ENCODE measurements at regions not wholly inside any gene's neighbourhood (a gene's known extent, or its start where the extent isn't known, plus 50 kb on each side); places are given as distances from the start of the nearest gene placed in this dataset.

DNA sequence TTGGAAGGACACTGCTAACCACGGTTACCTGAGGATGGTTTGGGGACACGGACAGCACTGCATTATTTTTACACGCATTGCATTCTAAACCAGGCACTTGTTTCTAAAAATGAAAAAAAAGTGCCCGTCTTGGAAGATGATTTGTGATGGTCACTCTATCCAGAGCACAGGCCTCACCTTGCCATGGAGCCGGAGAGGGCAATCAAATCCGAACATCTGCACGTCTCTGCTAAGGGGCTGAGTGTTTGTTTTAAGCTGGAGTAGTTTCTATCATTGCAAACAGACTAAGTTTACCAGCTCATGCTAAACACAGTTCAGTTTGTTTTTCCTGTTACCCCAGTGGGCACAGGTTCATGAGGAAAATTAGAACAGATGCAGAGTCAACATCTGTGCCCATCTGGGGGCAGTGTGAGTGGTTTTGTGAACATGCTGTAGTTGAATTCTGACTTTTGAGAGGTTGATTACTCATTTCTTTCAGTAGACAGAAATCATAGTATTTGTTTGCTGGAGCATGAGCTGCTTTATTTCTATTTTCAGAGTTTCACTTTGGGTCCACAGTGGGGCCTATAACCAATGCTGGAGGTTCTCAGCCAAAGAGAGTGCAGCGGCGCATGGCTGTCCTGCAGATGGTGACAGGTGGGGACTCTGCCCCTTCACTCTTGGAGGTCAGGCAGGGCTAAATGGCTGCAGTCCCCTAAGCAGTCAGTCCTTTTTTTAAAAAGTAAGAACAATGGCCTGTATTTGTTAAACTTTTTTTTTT, 65.4 kb upstream of the ENPP6 start:
- no peak for DNase-seq (ENCODE audit: low read depth in 1 of 2, low spot score in 1 of 2)
- H3K27me3 ChIP-seq, result no peaks in the 10 kb centered on the region
- TF ChIP-seq, protein P1, sequence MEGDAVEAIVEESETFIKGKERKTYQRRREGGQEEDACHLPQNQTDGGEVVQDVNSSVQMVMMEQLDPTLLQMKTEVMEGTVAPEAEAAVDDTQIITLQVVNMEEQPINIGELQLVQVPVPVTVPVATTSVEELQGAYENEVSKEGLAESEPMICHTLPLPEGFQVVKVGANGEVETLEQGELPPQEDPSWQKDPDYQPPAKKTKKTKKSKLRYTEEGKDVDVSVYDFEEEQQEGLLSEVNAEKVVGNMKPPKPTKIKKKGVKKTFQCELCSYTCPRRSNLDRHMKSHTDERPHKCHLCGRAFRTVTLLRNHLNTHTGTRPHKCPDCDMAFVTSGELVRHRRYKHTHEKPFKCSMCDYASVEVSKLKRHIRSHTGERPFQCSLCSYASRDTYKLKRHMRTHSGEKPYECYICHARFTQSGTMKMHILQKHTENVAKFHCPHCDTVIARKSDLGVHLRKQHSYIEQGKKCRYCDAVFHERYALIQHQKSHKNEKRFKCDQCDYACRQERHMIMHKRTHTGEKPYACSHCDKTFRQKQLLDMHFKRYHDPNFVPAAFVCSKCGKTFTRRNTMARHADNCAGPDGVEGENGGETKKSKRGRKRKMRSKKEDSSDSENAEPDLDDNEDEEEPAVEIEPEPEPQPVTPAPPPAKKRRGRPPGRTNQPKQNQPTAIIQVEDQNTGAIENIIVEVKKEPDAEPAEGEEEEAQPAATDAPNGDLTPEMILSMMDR (IDR thresholded peaks at IDR 0.05; ENCODE audit: low read depth, low read length), result no peak
- H3K4me3 ChIP-seq, result no peak overlapping the region
- no peaks in the 10 kb centered on the region for H3K4me1 ChIP-seq (ENCODE audit: low read depth)
- no peaks in the 10 kb centered on the region for H3K9me3 ChIP-seq (ENCODE audit: low read depth)
- H3K36me3 ChIP-seq, result no peaks in the 10 kb centered on the region
- no peak overlapping the region for H3K27ac ChIP-seq

DNA sequence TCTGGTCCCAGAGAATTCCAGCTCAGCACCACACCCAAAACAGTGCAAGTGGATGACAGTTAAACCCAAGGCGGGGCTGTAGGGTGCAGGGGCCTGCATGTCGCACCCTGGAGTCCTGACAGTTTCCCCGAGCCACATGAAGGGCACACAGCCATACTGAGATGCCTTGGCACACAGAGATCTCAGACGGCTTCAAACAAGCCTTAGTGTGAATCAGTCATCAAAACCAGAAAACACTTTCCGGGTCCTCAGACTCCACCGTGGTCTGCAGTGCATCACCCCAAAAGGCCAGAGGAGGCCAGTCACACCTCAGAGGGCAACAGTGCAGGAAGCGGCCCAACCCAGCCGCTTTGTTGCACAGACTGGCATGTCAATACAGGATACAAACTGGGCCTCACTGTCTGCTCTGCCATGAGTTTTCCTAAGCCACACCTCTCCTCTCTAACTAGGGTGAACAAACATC, 64.6 kb upstream of the ENPP6 start:
- Histone ChIP-seq H3K9me3 (ENCODE audit: low read depth) (no peaks in the 10 kb centered on the region), H3K27ac (no peak overlapping the region), H3K4me3 (no peak overlapping the region), H3K36me3 (no peaks in the 10 kb centered on the region), H3K27me3 (no peaks in the 10 kb centered on the region), H3K4me1 (ENCODE audit: low read depth) (no peaks in the 10 kb centered on the region)
- TF ChIP-seq, protein P1 (IDR thresholded peaks at IDR 0.05; ENCODE audit: low read depth, low read length), result no peak
- DNase-seq (ENCODE audit: low read depth in 1 of 2, low spot score in 1 of 2), result no peak

DNA sequence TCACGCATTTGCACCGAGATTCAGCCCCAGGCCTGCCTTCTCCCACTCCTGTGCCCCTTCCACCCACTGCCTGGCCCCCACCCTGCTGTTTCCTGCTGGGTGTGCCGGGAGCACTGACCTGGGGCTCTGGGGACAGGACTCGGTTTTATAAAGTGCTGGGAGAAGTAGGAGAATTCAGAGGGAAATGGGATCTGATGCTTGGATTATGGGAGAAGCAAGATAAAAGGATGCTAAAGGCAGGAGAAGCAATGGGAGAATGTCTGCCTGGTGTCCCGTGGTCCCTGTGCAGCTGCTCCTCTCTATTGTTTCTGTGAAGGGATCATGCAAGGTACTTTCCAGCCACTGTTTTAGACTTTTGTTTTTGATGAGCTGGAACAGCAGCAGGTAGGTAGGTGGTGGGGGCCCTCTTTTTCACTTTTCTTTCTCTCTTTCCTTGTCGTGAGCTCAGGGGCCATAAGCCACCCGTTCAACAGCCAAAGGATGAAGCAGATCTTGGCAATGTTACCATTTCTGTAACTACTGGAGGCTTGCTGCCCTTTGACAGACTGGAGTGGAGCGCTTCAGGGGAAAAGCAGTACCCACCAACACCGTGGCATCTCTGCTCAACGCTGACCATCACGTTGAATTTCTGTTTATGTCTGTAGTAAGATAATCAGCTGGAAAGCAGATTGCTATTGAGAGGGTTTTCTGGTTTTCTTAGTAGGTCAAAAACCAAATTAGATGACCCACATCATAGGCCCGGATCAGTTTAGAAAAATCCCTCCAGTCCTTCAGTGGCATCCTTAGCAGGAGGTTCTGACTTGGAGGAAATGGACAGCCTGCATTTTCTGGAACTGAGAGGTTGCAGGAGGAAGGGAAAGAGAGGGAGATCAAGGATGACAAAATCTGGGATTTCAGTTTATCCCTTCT, 63.8 kb upstream of the ENPP6 start:
- Histone ChIP-seq H3K36me3 (no peaks in the 10 kb centered on the region), H3K27ac (no peak overlapping the region), H3K4me1 (ENCODE audit: low read depth) (no peaks in the 10 kb centered on the region), H3K27me3 (no peaks in the 10 kb centered on the region), H3K9me3 (ENCODE audit: low read depth) (no peaks in the 10 kb centered on the region), H3K4me3 (no peak overlapping the region)
- no peak for DNase-seq (ENCODE audit: low read depth in 1 of 2, low spot score in 1 of 2)
- TF ChIP-seq, protein P1 (IDR thresholded peaks at IDR 0.05; ENCODE audit: low read depth, low read length), result no peak

DNA sequence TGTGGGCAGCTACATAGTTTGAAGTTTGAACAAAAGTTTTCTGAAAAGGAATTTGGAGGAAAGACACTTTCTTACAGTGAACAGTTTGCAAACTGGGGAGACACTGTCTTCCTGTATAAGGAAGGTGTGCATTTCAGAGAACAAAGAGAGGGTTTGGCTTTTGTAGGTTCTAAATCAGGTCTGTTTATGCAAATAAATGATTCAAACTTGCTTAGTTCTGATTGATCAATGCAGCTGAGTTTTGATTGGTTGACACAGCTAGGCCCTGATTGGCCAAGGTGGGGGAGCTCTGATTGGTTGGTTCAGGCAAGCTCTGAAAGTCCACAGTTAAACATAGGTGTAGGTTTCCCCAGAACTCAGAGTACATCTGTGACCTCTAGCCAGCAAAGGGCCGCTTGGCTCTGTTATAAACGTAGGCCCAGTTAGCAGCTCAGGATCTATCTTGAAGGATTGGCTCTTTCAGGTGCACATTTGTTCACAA, 63.0 kb upstream of the ENPP6 start:
- Histone ChIP-seq H3K9me3 (ENCODE audit: low read depth) (no peaks in the 10 kb centered on the region), H3K4me3 (no peak overlapping the region), H3K27me3 (no peaks in the 10 kb centered on the region), H3K36me3 (no peaks in the 10 kb centered on the region), H3K27ac (no peak overlapping the region), H3K4me1 (ENCODE audit: low read depth) (no peaks in the 10 kb centered on the region)
- TF ChIP-seq, protein P1 (IDR thresholded peaks at IDR 0.05; ENCODE audit: low read depth, low read length), result no peak
- no peak for DNase-seq (ENCODE audit: low read depth in 1 of 2, low spot score in 1 of 2)

DNA sequence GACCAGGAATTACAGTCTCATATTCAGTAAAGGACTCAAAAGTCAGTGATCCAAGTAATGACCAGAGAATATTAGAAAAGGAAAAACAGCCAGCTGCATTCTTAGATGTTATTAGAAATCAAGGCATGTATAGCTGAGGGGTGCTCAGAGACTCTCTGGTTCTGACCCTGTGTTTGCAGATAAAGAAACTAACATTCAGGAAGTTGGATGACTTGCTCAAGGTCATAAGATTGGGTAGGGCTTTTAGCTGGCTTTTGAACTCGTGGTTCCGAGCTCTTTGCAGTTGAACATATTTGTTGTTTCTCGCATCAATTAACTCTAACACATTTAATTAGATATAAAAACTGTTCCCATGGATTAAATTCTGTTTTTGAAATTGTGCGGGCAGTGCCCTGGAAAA, 62.5 kb upstream of the ENPP6 start:
- H3K4me3 ChIP-seq, result no peak overlapping the region
- H3K36me3 ChIP-seq, result no peaks in the 10 kb centered on the region
- H3K9me3 ChIP-seq (ENCODE audit: low read depth), result no peaks in the 10 kb centered on the region
- TF ChIP-seq, protein P1 (IDR thresholded peaks at IDR 0.05; ENCODE audit: low read depth, low read length), result no peak
- DNase-seq (ENCODE audit: low read depth in 1 of 2, low spot score in 1 of 2), result no peak
- no peaks in the 10 kb centered on the region for H3K27me3 ChIP-seq
- no peak overlapping the region for H3K27ac ChIP-seq
- no peaks in the 10 kb centered on the region for H3K4me1 ChIP-seq (ENCODE audit: low read depth)

Data from cardiac muscle cell (in vitro differentiated cells and primary cell).